HG02981 (cell line): ENCODE measurements at regions not wholly inside any gene's neighbourhood (a gene's known extent, or its start where the extent isn't known, plus 50 kb on each side); places are given as distances from the start of the nearest gene placed in this dataset.

Experiments used
- ATAC-seq: cut with Tn5 transposase; IDR thresholded peaks from one replicate; pipeline ENCODE4 v1.9.1; 2021; ENCODE audit warnings: mild to moderate bottlenecking, moderate library complexity; ENCODE audit not compliant: unreplicated experiment

DNA sequence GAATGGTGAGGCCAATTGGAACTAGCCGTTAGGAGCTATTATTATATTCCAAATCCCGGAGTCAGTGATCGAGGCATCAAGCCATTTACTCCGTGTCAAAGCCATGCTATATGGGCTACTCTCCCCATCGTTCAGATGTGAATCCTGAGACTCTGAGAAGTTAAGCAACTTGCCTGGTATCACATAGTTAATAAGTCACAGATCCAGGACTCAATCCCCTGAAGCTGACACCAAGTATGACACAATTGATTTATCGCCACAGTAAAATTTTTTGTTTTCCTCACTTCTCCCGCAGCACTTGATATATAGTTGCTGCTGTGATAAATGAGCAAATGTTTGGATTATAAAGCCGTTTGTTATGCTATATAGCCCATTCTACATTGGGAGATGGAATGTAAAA, 50.8 kb upstream of the TSHZ2 start:
- no peak for ATAC-seq

DNA sequence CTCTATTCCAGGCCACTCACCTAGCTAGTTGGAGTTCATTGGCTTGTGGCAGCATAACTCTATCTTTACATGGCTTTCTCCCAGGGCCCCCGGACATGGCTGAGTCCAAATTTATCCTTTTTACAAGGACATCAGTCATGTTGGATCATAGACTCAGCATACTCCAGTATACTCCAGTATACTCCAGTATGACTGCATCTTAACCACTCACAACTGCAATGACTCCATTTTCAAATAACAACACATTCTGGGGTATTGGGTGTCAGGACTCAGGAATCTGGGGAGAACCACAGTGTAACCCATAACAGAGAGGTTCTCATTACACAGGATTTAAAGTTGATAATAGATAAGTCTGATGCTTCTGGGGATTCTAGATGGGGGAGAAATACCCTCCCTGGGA, 53.8 kb upstream of the TSHZ2 start:
- ATAC-seq = no peak

DNA sequence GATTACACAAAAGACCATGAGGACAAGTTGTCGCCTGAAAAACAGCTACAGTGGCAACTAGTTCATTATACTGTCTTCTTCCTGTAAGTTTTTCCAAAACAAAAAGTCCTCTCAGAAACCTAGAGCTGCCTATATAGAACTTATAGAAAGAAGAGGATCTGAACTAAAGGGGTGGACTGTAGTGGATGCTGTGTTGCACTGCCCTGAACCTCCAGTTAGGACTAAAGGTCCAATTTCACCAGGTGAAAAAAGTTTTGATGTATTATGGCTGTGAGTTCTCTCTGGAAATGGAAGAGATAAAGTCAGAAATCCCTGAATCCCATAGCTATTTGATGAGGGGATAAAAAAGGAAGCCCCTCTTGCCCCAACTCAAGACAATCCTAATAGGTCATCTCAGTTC, 56.6 kb upstream of the TSHZ2 start:
- ATAC-seq = no peak

DNA sequence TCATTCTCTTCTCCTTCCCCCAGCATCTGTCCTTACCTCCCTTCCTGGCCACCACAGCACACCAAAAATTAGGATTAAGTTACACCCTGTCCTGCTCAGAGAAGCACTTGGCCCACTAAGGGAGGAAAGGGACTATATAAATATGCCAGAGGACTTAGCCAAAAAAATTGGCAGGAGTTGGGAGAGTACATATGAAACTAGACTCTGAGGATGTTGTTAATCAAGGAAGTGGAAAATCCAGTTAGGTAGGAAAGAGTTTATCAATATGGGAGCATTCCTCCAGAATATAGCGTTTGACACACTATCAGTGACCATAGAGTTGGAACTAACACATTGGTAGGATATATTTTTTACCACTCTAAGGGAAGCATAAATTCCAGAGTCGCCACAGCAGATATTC, 57.3 kb upstream of the TSHZ2 start:
- ATAC-seq = no peak

DNA sequence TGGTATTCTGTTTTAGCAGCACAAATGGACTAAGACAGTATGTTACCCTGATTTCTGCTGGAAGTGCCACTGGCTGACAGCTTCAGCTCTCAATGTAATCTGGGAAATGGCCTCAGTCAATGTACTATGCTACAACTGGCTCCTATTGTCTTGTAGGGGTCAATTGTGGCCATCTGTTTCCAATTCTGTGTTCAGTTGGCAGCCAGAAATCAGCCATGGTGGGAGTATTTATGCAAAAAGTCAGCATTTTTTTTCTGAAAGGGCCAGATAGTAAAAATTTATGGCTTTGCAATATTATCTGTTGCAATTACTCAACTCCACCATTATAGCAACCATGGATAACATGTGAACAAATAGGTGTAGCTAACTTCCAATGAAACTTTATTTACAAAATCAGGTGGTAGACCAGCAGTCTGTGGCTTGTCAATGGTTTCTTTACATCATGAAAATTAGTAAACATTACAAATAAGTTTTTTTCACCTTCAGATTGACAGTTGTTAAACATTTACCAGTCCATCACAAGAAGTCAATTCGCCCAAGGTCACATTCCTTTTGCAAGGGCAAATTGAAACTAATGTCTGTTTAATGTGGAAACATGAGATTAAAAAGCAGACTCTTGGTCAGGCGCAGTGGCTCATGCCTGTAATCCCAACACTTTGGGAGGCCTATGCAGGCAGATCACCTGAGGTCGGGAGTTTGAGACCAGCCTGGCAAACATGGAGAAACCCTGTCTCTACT, 58.3 kb upstream of the TSHZ2 start:
- ATAC-seq = no peak

DNA sequence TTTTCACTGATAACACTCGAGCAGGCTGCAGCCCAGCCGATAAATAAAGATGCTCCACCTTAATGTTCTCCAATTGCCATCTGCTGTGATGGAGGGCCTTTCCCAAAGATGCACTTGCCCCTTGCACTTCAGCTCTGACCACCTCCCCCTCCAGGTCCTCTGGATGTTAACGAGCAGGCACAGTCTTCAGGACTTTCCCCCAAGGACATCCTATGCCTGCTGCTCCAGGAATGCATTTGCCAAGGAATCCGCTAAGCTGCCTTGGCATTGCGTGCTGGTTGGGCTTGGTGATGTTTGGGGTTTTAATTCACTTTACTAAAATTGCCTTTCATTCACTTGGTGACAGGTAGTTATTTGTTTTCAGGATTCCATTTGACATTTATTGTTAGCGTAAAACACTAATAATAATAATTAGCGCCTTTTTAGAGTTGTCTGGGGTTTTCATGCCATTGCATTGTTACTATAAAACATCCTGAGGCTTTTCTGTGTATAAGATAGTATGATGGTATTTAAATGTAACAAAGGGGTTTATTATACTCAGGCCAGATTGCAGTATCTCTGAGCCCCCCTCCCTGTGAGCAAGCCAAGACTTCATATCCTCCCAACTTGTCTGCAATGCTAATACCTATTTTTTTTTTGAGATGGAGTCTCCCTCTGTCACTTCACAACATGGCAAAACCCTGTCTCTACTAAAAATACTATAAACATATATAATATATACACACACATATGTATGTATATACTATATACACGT, 66.7 kb upstream of the TSHZ2 start:
- ATAC-seq = no peak

DNA sequence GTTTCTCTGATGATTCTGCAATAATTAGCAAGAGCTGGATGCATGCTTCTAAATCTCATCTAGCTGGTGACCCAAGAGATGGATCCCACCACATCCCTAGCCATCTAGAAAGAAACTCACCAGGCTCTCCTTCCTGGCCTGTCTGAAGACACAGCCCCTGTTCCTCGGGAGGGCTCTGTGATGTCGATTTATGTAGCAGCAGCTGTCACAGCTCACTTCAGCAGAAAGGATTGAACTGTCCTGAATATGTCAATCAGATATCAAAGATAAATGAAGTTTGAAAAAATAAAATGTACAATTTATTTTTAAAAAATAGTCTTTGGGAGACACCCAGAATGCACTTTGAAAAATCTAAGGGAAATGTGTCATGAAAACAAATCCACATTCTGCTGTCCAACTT, 67.3 kb upstream of the TSHZ2 start:
- ATAC-seq = no peak

DNA sequence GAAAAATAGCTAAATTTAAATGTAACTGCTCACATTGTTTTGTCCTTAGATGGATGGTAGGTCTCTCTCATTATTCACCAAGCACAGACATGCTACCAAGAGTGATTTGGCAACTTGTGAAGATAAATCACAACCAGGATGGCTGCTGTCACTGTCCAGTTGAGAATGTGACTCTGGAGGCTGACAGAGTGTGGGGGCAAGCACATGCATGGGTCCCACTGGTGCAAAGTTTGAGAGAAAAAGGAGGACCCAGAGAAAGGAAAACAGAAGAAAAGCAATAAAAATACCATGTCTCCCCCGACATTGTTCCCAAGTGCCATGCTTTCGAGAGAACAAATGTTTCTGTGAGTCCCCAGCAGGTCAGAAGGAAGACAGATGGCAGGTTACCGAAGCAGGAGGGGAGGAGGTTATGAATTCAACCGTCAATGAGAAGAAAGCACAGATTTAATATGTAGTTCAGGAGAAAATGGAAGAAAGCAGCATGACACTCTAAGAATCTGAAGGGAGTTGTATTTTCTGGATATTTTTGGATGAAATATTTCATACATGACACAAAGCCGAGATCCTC, 73.0 kb upstream of the TSHZ2 start:
- no peak for ATAC-seq

DNA sequence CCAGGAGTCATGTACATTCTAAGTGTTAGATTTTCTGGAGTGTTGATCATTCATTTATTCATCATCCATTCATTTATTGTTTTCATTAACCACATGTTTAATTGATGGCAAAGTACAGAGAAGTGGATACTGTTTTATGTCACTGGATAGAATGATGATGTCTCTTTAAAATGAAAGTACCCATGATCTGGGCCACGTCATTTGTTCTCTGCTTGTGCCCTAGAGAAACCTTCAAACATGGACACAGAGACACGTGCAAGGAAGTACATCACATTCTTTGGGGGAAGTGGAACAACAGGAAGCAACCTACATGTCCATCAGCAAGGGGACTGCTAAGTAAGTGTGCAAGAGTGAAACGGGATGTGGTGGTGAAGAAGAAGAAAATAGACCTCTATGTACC, 75.8 kb upstream of the TSHZ2 start:
- ATAC-seq = no peak

DNA sequence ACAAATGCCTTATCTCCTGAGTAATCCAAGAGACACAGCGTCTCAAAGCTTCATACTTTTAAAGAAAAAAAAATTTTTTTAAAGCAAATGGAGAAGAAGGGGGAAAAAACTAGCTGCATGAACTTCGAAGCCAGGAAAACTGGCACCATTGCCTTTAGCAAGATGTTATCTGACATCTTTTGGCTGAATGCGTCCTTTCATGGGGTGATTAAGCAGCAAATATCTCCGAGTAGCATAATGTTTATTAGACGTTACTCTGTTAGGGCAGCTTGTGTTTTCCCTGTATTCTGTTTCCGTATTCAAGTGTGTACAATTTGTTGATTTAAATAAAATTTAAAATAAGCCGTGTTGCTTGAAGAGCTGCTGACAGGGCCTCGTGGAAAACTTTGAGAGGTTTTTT, 76.5 kb upstream of the TSHZ2 start:
- no peak for ATAC-seq

DNA sequence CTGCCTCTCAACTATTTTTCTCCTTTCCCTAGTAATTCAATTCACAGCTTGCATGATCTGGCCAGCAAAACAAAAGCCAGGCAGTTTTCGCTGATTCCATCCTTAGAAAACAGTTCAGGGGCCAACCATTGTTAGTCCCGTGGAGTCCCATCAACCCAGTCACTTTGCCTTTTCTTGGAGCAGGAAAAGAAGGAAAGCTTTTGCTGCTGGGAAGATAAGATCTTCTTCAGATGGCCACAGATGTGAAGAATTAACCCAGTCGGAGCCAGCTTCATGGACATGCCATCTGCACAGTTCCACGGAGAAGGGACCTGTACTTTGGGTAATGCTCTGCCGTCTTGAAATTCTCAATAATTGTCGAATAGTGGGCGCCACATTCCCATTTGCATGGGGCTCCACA, 76.9 kb upstream of the TSHZ2 start:
- ATAC-seq = no peak

DNA sequence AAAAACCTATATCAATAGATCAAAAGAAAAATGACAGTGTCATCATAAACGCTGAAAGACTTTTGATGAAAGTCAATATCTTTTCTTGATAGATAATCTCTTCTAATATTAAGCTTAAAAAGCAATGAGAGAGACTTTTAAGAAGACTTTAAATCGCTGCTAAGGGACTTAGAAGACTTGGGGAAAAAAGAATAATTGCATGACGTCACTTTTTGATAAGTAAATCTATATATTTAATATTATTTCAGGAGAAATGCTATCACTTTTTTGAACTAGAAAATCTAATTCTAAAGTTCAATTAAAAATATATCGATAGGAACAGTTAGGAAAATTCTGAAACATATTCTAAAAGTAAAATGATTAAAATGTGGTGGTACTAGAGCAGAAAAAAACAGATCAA, 78.7 kb upstream of the TSHZ2 start:
- ATAC-seq = no peak

DNA sequence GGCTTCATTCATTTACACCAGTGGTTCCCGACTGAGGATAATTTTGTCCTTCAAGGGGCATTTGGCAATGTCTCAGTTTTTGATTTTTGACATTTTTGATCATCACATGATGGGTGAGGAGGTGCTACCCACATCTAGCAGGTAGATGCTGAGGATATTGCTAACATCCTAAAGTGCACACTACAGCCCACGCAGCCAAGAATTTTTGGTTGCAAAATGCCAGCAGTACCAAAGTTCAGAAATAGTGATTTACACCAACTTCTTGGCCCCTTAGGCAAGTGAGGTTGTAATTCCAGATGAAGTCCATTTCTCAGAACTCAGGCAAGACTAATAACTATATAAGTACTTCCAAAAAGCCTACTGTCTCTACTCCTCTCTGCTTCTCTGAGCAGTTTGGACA, 80.1 kb upstream of the TSHZ2 start:
- ATAC-seq = no peak

DNA sequence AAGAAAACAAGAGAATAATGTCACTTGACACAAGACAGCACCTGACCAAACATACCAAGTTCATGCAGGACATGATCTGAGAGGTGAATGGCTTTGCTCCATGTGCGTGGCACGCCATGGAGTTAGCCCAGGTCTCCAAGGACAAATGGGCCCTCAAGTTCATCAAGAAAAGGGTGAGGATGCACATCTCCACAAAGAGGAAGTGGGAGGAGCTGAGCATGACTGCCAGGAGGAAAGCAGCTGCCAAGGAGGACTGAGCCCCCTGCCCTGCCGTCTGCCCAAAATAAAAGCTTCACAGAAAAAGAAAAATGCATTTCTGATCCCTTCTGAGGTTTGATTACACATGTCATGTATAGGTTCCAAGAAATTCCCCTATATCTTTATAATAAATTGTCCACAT, 82.0 kb upstream of the TSHZ2 start:
- ATAC-seq = no peak

DNA sequence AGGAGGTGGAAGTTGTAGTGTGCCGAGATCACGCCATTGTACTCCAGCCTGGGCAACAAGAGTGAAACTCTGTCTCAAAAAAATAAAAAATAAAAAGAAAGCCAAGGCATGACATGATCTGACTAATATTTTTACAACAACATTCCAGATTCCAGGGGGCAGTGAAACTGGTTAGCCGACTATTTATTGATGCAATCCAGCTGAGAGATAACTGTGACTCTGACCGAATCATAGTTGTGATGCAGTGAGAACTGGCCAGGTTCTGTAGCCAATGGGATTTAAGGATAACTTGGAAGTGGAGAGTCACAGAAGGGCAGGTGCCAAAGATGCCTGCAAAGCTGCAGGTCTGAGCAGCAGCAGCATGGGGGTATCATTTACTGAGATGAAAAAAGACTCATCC, 82.9 kb upstream of the TSHZ2 start:
- no peak for ATAC-seq

DNA sequence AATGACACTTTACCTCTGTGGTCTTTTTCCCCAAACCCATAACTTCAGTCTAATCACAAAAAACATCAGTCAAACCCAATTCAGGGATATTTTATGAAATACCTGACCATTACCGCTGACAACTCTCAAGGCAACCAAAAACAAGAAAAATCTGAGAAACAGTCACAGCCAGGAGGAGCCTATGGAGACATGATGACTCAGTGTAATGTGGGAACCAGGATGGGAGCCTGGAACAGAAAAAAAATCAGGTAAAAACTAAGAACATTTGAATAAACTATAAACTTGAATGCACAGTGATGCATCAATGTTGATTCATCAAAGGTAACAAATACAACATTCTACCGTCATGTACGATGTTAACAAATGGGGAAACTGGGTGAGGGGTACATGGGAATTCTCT, 84.1 kb upstream of the TSHZ2 start:
- ATAC-seq = no peak

DNA sequence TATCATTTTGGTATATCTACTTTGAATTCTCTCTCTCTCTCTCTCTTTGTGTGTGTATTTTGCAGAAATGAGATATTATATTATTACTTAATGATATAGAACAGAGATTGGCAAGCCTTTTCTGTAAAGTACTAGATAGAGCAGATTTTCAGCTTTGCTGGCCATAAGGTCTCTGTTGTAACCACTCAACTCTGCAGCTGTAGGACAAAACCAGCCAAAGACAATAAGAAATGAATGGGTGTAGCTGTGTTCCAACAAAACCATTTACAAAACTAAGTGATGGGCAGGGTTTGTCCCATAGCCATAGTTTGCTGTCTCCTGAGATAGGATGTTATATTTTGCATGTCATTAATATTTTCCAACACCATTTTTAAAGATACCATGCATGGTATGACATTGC, 91.2 kb upstream of the TSHZ2 start:
- ATAC-seq = no peak

DNA sequence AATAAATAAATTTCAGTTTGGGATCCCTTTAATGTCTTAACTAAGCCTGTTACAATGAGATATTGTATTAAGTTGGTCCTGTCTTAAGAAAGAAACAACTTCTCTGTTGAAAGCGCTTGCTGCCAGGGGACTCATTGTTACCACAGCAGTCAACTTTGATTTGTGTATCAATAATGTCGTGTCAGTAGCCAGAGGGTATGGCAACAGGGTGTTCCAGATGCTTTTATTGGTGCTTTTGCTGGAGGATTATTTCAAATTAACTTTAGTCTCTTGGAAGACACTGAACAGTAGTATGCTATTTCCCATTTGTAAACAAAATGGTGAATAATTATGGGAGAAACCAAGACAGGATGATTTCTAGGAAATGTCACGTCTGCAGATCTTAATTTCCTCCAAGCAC, 91.9 kb upstream of the TSHZ2 start:
- ATAC-seq = no peak

DNA sequence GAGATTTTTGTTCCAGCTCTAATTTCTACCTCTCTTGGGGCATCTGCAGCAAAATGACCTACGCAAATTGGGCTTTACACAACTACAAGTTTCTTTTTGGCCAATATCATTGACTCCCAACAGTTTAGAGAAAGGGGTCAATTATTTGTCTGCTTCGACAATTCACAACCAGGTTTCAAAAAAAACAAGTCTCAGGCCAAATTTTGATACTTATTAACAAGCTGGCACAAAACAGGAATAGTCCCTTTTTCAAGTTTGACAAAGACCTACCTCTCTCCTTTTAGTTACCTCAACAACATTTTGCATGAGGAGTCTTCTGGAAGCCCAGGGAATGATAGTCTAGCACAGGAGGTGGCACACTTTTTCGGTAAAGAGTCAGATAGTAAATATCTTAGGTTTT, 97.9 kb upstream of the TSHZ2 start:
- no peak for ATAC-seq

DNA sequence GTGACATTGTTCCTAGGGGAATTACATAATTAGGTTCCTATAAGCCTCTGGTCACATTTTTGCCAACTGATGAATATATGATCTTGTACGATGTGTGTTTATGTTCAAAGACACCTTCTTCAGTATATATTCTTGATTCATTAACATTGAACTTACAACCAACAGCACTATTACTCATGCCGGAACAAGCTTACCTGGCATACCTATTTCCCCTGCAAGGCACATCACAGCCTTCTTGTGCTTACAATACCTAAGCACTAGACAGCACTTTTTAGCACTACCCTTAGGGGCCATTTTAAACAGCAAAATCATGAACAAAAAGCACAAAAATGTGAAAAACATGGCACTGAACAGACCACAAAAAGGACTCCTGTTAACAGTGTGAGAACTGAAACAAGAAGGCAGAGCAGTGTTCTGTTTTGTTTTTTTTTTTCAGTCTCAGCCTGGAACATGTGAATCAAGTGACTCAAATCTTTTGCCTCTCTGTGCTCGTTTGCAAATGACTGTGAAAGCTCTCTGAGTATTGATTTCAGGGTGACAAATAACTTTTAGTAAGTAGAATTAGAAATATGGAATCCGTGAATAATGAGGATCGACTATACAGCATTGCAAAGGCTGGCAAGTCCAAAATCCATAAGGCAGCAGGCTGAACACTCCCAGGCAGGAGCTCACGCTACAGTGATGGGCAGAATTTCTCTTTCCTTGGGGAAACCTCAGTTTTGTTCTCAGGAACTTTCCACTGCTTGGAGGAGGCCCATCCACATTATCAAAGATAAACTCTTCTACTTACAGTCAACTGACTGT, 102.3 kb upstream of the TSHZ2 start:
- ATAC-seq = no peak

DNA sequence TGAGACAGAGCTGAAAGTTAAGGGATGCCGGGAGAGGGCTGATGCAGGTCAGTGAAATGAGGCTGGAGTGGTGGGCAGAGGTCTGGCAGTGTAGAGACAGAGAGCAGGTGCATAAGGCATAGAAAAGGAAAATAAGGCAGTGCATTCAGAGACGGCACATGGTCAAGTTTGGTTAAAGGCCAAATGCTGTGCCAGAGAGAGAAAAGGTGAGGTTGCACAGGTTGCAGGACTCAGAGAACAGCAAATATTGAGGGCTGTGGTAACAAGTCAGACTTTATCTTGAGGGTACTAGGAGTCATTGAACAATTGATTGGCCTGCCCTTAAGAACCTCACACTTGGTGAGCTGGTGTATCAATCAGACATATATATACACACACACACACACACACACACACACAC, 102.9 kb upstream of the TSHZ2 start:
- no peak for ATAC-seq

DNA sequence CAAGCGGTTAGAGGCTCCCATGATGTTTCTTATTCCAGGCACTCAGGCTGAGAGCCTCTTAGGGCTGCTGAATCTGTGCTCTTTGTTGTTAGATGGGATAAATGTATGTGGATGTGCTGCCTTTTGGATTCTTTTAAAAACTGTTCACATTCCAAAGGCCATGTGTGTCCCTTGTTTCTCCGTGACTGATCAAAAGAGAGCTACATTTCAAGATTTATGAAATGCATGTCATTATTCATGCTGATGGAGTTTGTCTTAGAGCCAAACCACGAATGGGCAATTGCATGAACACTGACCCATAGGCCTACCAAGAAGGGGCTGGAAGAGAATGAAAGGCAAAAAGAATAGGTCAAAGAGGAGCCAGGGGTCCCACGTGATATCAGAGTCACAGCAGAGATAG, 104.9 kb upstream of the TSHZ2 start:
- ATAC-seq = no peak
